VCaP (cell line): ENCODE measurements at regions not wholly inside any gene's neighbourhood (a gene's known extent, or its start where the extent isn't known, plus 50 kb on each side); places are given as distances from the start of the nearest gene placed in this dataset.
"Not testable (repeated sequence)": the region's sequence is repeated elsewhere in the genome, so short reads cannot be mapped to it uniquely, and the experiment has no call there.

Experiments
- H3K27ac ChIP-seq: fragments of 450-650 bp; 2 replicates; pipeline ENCODE4 v1.5.1; 2017
- TF ChIP-seq, protein P1 (sequence below): fragments of 450-650 bp; conservative IDR thresholded peaks from 2 replicates; pipeline ENCODE4 v1.5.1; 2017; ENCODE audit warnings: mild to moderate bottlenecking, moderate library complexity

DNA sequence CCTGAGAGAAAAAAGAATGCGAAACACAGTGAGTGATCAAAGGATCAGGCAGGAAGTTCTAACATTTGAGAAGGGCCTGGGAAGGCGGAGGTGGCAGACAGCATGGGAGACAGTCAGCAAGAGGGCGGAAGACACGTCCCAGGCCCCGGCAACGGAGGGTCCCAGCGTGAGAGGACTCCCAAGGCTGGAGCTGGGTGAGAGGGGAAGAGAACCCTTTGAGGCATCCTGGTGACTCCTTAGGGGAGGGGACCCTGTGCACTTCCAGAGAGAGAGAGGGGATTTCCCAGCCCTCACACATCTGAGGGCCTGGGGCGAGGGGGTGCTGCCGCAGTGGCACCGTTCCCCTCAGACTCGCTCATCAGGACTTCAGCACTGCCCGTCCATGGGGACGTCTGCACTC is 133.4 kb downstream of the RTP5 start:
- H3K27ac ChIP-seq = no peak overlapping the region
- TF ChIP-seq, protein P1, sequence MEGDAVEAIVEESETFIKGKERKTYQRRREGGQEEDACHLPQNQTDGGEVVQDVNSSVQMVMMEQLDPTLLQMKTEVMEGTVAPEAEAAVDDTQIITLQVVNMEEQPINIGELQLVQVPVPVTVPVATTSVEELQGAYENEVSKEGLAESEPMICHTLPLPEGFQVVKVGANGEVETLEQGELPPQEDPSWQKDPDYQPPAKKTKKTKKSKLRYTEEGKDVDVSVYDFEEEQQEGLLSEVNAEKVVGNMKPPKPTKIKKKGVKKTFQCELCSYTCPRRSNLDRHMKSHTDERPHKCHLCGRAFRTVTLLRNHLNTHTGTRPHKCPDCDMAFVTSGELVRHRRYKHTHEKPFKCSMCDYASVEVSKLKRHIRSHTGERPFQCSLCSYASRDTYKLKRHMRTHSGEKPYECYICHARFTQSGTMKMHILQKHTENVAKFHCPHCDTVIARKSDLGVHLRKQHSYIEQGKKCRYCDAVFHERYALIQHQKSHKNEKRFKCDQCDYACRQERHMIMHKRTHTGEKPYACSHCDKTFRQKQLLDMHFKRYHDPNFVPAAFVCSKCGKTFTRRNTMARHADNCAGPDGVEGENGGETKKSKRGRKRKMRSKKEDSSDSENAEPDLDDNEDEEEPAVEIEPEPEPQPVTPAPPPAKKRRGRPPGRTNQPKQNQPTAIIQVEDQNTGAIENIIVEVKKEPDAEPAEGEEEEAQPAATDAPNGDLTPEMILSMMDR = no peak

DNA sequence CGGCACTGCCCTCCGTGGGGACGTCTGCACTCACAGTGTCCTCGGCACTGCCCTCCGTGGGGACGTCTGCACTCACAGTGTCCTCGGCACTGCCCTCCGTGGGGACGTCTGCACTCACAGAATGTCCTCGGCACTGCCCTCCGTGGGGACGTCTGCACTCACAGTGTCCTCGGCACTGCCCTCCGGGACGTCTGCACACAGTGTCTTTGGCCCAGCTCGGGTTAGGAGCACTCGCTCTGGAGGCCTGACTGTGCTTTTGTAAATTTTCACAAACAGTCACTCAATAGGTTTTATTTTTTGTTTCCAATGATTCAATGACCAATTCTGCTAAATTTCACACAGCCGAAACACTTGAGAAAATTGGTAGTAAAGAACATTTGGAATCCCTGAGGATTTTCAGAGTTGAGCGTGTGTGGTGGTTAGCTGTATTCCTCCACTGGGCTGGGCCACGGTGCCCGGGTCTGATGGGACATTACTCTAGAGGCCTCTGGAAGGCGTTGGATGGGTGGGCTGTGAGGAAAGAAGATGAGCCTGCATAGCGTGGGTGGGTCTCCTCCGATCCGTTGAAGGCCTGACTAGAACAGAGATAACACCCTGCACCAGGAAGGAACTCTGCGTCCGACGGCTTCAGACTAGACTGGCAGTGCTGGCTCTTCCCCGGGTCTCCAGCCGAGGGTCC is 134.8 kb downstream of the RTP5 start:
- no peak overlapping the region for H3K27ac ChIP-seq
- TF ChIP-seq, protein P1 = no peak

DNA sequence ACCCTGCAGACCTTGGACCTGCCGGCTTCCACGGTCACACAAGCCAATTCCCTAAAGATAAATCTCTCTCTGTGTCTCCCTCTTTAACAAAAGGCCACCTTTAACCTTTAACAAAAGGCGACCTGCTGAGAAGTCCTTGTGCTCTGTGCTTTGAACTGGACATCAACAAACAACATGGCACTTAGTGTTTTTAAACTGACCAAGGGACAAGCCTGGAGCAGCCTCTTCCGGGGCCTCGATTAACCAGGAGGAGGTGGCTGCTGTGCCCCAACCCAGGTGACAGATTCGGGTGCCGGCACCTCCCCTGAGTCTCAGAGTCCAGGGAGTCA is 135.3 kb downstream of the RTP5 start:
- no peak overlapping the region for H3K27ac ChIP-seq
- TF ChIP-seq, protein P1 = no peak

DNA sequence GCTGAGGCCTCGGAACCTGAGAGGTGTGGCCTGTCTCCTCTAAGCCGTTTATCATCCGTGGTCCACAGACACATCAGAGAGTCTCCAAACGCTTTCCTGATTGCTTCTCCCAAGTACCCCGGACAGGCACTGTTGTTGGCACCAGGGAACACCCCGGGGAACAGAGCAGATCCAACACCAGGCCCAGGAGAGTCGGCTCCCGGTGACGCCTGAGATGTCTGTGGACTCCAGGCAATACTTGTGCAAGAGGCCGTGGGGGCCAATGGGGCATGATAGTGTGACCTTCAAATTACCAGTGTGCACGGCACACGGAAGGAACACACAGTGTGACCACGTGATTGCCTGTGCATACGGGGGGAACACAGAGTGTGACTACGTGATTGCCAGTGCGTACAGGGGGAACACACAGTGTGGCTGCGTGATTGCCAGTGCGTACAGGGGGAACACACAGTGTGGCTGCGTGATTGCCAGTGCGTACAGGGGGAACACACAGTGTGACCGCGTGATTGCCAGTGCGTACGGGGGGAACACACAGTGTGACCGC is 136.6 kb downstream of the RTP5 start:
- not testable (repeated sequence) for H3K27ac ChIP-seq

DNA sequence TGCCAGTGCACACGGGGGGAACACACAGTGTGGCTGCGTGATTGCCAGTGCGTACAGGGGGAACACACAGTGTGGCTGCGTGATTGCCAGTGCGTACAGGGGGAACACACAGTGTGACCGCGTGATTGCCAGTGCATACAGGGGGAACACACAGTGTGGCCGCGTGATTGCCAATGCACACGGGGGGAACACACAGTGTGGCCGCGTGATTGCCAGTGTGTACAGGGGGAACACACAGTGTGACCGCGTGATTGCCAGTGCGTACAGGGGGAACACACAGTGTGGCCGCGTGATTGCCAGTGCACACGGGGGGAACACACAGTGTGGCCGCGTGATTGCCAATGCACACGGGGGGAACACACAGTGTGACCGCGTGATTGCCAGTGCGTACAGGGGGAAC is 139.4 kb downstream of the RTP5 start:
- not testable (repeated sequence) for H3K27ac ChIP-seq

DNA sequence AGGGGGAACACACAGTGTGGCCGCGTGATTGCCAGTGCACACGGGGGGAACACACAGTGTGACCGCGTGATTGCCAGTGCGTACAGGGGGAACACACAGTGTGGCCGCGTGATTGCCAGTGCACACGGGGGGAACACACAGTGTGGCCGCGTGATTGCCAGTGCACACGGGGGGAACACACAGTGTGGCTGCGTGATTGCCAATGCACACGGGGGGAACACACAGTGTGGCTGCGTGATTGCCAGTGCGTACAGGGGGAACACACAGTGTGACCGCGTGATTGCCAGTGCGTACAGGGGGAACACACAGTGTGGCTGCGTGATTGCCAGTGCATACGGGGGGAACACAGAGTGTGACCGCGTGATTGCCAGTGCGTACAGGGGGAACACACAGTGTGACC is 140.3 kb downstream of the RTP5 start:
- H3K27ac ChIP-seq = not testable (repeated sequence)

DNA sequence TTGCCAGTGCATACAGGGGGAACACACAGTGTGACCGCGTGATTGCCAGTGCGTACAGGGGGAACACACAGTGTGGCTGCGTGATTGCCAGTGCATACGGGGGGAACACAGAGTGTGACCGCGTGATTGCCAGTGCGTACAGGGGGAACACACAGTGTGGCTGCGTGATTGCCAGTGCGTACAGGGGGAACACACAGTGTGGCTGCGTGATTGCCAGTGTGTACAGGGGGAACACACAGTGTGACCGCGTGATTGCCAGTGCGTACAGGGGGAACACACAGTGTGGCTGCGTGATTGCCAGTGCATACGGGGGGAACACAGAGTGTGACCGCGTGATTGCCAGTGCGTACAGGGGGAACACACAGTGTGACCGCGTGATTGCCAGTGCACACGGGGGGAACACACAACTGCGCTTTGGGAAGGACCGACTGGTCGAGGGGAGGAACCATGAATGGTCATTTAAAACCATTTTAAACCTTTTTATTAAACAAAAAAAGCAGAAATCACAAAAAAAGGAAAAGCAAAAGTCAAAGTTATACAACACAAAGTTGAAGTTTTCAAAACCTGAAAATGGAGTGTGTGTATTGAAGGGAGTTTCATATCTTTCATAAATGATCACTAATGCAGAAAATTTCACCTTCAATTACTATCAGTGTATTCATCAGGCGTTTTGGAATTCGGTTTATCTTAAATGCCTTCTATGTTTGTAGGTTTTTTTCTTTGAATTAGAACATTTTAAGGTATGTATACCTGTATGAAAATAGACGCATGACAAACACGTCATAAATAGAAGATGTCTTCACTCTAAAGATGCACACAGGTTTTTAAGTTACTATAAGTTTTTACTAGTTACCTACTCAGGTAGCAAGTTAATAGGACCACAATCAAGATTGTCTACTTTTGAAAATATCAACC is 141.0 kb downstream of the RTP5 start:
- H3K27ac ChIP-seq = not testable (repeated sequence)

DNA sequence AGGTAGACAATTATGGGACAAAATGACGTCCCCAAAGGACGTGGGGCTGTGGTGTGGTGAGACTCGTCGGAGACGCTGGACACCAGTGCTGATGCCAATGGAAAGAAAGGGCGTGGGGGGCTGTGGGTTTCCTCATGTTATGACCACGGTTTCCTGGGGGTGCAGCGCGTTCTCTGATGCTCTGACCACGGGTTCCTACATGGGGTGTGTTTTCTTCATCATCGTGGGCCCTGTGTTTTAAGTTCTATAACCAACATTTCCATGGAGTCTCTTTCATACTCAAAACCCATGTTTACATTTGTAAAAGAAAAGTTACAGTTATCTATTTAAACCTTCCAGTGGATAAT is 141.6 kb downstream of the RTP5 start:
- no peak overlapping the region for H3K27ac ChIP-seq
- TF ChIP-seq, protein P1 = no peak

DNA sequence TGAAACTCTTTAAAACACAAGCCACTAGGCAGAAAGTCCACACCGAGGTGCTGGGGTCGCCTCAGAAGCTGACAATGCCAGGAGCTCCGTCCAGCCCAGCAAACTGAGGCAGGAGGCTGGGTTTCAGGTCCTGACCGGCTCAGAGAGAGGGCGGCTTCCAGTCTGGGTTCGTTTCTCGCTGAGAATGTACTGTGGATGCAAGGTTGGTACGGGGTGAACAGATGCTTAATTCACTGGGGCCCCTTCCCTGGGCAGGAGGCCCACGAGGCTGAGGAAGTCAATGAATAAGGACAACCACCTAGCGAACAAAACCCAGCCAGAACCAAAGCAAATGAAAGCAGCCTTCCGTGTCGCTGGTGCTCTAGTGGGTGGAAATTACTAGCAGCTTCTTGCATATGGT is 142.0 kb downstream of the RTP5 start:
- H3K27ac ChIP-seq = no peak overlapping the region
- TF ChIP-seq, protein P1 = no peak
